ENCODE measurements at regions not wholly inside any gene's neighbourhood (a gene's known extent, or its start where the extent isn't known, plus 50 kb on each side); places are given as distances from the start of the nearest gene placed in this dataset.

DNA sequence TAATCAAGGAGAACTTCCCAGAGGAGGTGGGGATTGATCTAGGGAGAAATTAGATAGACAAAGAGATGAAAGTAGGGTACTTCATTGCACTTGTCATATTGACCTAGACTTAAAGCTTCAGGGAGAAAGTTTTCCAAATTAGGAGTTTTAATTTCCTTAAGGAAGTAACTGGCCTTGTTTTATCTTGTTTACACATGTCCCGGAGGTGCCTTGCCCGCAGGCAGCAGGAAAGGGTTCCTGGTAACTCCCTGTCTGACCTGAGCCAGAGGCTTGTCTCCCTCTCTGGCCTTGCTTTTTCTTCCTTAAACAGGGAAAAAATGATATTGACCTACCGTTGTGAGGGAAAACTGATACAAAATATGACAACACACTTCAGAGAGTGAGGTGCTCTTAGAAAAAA lies 181.6 kb downstream of the EVX1 start:
- TF ChIP-seq, protein P1, sequence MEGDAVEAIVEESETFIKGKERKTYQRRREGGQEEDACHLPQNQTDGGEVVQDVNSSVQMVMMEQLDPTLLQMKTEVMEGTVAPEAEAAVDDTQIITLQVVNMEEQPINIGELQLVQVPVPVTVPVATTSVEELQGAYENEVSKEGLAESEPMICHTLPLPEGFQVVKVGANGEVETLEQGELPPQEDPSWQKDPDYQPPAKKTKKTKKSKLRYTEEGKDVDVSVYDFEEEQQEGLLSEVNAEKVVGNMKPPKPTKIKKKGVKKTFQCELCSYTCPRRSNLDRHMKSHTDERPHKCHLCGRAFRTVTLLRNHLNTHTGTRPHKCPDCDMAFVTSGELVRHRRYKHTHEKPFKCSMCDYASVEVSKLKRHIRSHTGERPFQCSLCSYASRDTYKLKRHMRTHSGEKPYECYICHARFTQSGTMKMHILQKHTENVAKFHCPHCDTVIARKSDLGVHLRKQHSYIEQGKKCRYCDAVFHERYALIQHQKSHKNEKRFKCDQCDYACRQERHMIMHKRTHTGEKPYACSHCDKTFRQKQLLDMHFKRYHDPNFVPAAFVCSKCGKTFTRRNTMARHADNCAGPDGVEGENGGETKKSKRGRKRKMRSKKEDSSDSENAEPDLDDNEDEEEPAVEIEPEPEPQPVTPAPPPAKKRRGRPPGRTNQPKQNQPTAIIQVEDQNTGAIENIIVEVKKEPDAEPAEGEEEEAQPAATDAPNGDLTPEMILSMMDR (IDR thresholded peaks at IDR 0.05; ENCODE audit: extremely low read depth in 1 of 2, insufficient read depth in 1 of 2, low read depth in 1 of 2, low read length in 2 of 2), result no peak
- TF ChIP-seq POLR2AphosphoS5 (IDR thresholded peaks at IDR 0.05; ENCODE audit: insufficient read depth, low read depth, low read length) (no peak), POLR2A (IDR thresholded peaks at IDR 0.05; ENCODE audit: low read depth, low read length) (no peak), JUN (IDR thresholded peaks at IDR 0.05; ENCODE audit: borderline replicate concordance, insufficient read depth, insufficient read length, low read depth) (no peak)
